Peyer's patch (tissue), 4 donors: ENCODE measurements at regions not wholly inside any gene's neighbourhood (a gene's known extent, or its start where the extent isn't known, plus 50 kb on each side); places are given as distances from the start of the nearest gene placed in this dataset.
"Not testable (repeated sequence)": the region's sequence is repeated elsewhere in the genome, so short reads cannot be mapped to it uniquely, and the experiment has no call there.

ENCODE experiments used
- POLR2A ChIP-seq, 2 donors: fragments of 450-650 bp; IDR thresholded peaks; one replicate each; pipeline ENCODE4 v1.5.1; 2017; ENCODE audit warnings: antibody characterized with exemption in 2 of 2, mild to moderate bottlenecking in 2 of 2, moderate library complexity in 2 of 2
- TF ChIP-seq, protein P1 (sequence below), 6 experiments: fragments of 450-650 bp in 4 of 6; fragments of 200-600 bp in 2 of 6; sonication (generic) in 1 of 6; IDR thresholded peaks; one replicate each; pipeline ENCODE4 v1.5.1; 2017 to 2019; ENCODE audit warnings: antibody characterized with exemption in 6 of 6, mild to moderate bottlenecking in 3 of 6, moderate library complexity in 1 of 6

DNA sequence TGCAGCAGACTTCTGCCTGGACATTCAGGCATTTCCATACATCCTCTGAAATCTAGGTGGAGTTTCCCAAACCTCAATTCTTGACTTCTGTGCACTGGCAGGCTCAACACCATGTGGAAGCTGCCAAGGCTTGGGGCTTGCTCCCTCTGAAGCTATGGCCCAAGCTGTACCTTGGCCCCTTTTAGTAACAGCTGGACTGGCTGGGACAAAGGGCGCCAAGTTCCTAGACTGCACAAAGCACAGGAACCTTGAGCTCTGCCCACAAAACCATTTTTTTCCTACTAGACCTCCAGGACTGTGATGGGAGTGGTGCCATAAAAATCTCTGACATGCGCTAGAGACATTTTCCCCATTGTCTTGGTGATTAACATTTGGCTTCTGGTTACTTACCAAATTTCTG, 127.1 kb upstream of the FUT9 start:
- not testable (repeated sequence) for TF ChIP-seq POLR2A (IDR thresholded peaks at IDR 0.05)
- TF ChIP-seq, protein P1, sequence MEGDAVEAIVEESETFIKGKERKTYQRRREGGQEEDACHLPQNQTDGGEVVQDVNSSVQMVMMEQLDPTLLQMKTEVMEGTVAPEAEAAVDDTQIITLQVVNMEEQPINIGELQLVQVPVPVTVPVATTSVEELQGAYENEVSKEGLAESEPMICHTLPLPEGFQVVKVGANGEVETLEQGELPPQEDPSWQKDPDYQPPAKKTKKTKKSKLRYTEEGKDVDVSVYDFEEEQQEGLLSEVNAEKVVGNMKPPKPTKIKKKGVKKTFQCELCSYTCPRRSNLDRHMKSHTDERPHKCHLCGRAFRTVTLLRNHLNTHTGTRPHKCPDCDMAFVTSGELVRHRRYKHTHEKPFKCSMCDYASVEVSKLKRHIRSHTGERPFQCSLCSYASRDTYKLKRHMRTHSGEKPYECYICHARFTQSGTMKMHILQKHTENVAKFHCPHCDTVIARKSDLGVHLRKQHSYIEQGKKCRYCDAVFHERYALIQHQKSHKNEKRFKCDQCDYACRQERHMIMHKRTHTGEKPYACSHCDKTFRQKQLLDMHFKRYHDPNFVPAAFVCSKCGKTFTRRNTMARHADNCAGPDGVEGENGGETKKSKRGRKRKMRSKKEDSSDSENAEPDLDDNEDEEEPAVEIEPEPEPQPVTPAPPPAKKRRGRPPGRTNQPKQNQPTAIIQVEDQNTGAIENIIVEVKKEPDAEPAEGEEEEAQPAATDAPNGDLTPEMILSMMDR (IDR thresholded peaks at IDR 0.05) = not testable (repeated sequence)
